ENCODE measurements at regions not wholly inside any gene's neighbourhood (a gene's known extent, or its start where the extent isn't known, plus 50 kb on each side); places are given as distances from the start of the nearest gene placed in this dataset.

- no peak for TF ChIP-seq EZH2 (IDR thresholded peaks at IDR 0.05; ENCODE audit: low read length)
- no peak for TF ChIP-seq CTCF (optimal IDR thresholded peaks at IDR 0.05 in 1 of 3, IDR thresholded peaks at IDR 0.05 in 1 of 3, conservative IDR thresholded peaks at IDR 0.05 in 1 of 3; ENCODE audit: extremely low read depth in 1 of 3, insufficient read depth in 2 of 3, low read length in 3 of 3)
Observed at GRCh38 chr6:93915961-93916360, 496.6 kb upstream of the EPHA7 start.
